Fibroblast of gingiva (primary cell): ENCODE measurements at regions not wholly inside any gene's neighbourhood (a gene's known extent, or its start where the extent isn't known, plus 50 kb on each side); places are given as distances from the start of the nearest gene placed in this dataset.
"Not testable (repeated sequence)": the region's sequence is repeated elsewhere in the genome, so short reads cannot be mapped to it uniquely, and the experiment has no call there.

ENCODE experiments used
- DNase-seq: peaks from one replicate; pipeline ENCODE4 v3.0.0-alpha.2; 2011; ENCODE audit warnings: low read depth

DNA sequence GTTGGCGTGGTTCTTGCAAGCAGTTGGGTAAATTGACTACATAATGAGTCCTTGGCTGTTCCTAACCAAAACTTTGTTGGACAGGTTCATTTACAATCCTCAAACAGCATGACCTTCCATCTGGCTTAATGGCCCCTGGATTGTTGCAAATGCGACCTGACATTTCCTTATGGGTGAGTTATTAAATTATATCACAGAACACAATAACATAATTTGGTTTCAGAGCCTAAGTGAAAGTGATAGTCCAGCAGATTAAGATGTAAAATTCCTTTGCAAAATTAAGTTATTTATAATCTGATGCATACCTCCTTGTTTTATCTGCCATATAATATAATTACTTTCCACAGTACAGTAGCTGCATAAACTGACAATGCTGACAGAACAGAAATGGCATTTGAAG is 224.4 kb downstream of the TUSC1 start:
- no peak for DNase-seq

DNA sequence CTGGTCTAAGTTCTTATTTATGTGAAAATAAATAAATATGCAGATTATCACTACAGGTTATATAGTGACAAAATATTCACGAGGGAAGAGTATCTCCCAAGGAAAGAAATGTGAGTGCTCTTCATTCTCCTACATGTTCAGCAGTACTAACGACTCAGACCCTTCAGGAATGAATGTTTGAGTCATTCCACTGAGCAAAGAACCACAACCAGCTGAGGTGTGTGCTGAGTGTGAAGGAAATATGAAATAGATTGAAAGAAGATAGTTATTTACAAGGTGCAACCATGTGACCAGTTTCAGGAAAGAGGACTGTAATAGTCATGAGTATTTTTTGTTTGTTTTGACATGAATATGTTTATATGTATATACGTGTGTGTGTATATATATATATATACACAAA is 228.7 kb downstream of the TUSC1 start:
- no peak for DNase-seq

- DNase-seq = not testable (repeated sequence)
Measured at GRCh38 chr9:25445721-25446120, 232.5 kb downstream of the TUSC1 start.

GRCh38 chr9:25442526-25442925 is 235.7 kb downstream of the TUSC1 start:
- no peak for DNase-seq

DNA sequence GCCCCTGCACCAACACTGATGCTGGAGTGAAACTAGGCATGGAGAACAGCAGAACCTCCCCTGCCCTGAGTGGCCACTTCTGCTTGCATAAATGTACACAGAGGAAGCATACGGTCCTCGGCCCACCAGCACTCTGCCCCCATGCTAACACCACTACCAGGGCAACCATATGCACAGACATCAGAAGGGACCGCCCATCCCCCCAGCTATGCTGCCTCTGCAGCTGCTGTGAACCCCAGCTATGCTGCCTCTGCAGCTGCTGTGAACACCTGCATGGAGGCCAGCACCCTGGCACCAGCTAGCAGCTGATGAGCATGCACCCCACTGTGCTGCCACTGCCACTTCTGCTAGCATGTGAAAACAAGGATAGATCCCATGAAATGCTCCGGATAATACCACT is 250.3 kb downstream of the TUSC1 start:
- DNase-seq = no peak

DNA sequence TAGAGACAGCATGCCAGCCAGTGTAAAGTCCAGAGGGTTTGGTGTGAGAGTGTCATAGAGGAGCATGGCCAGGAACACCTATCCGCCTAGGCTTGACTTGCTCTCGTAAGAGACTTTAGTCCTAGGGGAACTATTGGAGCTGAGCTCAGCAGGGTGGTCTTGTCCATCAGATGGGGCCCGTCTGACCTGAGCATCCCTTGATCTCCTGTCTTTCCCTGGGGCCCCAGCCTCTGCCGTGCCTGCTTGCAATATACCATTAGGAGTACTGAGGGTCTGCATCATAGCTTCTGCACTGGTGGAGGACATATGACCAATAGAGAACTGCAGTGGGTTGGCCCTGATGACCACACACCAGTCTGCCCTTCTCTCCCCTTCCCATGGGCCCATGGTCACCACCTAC is 251.0 kb downstream of the TUSC1 start:
- no peak for DNase-seq

GRCh38 chr9:25421560-25421959 is 256.7 kb downstream of the TUSC1 start:
- DNase-seq = no peak

- DNase-seq = no peak
Measured at GRCh38 chr9:25418974-25419373, 259.3 kb downstream of the TUSC1 start.

- no peak for DNase-seq
Measured at GRCh38 chr9:25415718-25416117, 262.5 kb downstream of the TUSC1 start.

DNA sequence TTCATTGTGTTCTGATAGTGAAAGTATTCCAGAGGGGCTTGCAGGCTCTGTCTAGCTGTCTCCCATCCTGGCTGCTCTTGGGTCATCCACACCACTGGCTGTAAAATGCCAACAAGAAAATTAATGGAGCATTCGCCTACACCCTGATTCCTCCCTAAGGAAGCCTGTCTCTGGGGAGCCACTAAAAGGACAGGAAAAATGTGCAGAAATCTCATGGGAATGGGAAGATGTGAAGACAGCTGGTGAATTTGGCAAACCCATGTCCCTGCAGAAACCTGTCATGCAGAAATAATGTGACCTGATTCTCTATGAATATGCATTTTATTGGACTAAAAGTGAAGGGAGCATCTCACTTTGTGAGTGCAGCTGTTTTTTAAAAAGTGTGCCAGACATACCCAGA is 265.6 kb downstream of the TUSC1 start:
- DNase-seq = no peak

DNA sequence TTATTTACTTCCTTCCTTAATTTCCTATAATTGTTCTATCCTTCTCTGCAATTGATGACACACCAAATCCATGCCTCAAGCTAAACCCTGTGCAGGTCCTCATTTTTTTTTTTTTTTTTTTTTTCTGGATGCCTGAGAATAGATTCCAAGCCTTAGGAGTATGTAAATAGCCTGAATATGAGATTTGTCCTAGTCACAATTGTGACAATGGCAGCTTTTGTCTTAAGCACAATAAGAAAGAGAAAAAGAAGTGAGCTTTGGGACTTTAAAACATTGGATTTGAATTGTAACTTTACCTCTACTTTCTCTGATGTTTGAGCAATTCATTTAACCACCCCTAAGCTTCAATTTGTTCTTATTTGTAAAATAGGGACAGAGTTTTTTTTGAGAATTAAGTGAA is 280.5 kb downstream of the TUSC1 start:
- DNase-seq = no peak

- no peak for DNase-seq
Measured at GRCh38 chr9:25396828-25397227, 281.4 kb downstream of the TUSC1 start.

- DNase-seq = no peak
Measured at GRCh38 chr9:25381141-25381540, 297.1 kb downstream of the TUSC1 start.

GRCh38 chr9:25377039-25377438 is 301.2 kb downstream of the TUSC1 start:
- no peak for DNase-seq

- no peak for DNase-seq
Measured at GRCh38 chr9:25374281-25374680, 304.0 kb downstream of the TUSC1 start.

GRCh38 chr9:25366906-25367305 is 311.3 kb downstream of the TUSC1 start:
- no peak for DNase-seq

DNA sequence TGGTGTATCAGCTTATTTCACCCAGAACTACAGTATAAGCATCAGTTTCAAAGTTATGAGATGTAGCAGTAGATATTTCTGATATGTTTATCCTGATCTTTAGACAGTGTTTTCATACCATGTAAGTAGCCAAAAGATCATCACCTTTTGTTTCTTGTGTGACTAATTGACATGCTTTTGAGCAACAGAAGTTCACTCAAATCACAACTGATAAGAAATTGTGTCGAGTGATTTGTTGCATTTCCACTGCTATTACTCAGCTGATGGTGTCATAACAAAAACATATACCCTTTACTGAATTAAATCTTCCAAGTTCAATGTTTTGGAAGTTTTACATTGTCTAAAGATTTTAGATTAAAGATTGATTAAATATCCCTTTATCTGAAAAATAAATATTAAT is 324.5 kb downstream of the TUSC1 start:
- no peak for DNase-seq

GRCh38 chr9:25350011-25350410 is 328.2 kb downstream of the TUSC1 start:
- DNase-seq = no peak

DNA sequence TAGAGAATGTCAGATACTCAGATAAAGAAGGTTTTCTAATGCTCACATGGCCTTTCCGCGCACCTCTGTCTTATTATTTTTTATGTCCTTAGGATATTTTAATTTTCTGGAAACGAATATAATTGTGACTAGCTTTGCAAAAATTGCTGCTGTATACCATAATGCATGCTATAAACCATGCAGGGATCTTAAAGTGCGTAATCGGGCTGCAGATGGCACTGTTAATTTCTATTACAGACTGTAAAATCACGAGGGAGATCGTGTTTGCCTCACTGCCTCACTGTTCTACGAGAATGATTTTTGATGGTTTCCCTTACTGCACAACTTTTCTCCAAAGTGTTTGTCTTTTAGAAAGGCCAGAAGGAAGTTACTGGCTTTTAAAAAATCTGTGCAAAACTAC is 356.1 kb downstream of the TUSC1 start:
- no peak for DNase-seq

GRCh38 chr9:25310961-25311360 is 367.3 kb downstream of the TUSC1 start:
- DNase-seq = no peak

- no peak for DNase-seq
Measured at GRCh38 chr9:25308549-25308948, 369.7 kb downstream of the TUSC1 start.

DNA sequence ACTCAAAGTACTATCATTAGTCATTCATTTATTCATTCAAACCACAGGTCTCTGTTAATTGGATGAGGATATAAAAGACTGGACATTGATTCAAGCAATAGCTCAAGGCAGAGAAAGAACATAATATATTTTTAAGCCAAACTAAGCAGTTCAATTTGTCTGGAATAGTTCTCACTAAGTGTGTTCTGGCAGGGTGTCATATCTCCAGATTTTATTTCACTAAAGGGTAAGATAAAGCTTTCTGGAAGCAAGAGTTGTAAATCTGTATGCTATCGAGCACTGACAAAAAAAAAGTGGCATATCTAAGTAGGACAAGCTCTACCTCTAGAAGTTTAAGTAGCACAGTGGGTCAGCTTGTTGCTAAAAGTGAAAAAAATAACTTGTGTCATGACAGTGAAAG is 375.6 kb downstream of the TUSC1 start:
- no peak for DNase-seq

GRCh38 chr9:25288195-25288594 is 390.0 kb downstream of the TUSC1 start:
- not testable (repeated sequence) for DNase-seq

DNA sequence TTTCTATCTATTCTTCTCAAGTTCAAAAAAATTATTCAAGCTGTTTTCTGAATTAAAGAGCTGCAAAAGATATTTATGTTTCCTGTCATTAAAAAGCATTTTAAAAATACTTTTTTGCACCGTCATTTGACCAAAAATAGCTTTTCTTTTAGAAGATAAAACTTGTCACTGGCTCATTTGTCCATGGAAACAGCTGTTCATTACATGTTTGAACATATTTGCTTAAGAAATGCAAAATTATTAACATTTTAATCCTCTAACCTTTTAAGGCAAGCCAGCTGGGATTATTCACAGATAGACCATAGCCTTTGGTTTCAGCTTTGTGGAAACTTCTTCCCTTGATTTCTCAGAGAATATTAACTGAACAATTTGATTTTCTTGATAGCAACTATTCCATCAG is 393.9 kb downstream of the TUSC1 start:
- no peak for DNase-seq

- no peak for DNase-seq
Measured at GRCh38 chr9:25282946-25283345, 395.3 kb downstream of the TUSC1 start.
